ENCODE measurements at regions not wholly inside any gene's neighbourhood (a gene's known extent, or its start where the extent isn't known, plus 50 kb on each side); places are given as distances from the start of the nearest gene placed in this dataset.

- H3K27me3 Mint-ChIP-seq, result peaks cover 23% of the 10 kb centered on the region
- no peaks in the 10 kb centered on the region for H3K9me3 Mint-ChIP-seq (ENCODE audit: low read depth)
- DNase-seq (no peak), ATAC-seq (no peak)
- no peaks in the 10 kb centered on the region for H3K36me3 Mint-ChIP-seq
- CTCF ChIA-PET, result no interaction called here
- no peak overlapping the region for H3K4me3 Mint-ChIP-seq
- H3K27ac Mint-ChIP-seq, result no peak overlapping the region
- no peaks in the 10 kb centered on the region for H3K4me1 Mint-ChIP-seq
Measured at GRCh38 chr10:4719671-4720070, 106.3 kb upstream of the AKR1E2 start.

- DNase-seq, result no peak
- no peak overlapping the region for H3K27ac Mint-ChIP-seq
- CTCF ChIA-PET, result no interaction called here
- no peaks in the 10 kb centered on the region for H3K9me3 Mint-ChIP-seq (ENCODE audit: low read depth)
- H3K27me3 Mint-ChIP-seq, result peaks cover 25% of the 10 kb centered on the region
- ATAC-seq, result no peak
- no peak overlapping the region for H3K4me3 Mint-ChIP-seq
- H3K36me3 Mint-ChIP-seq, result no peaks in the 10 kb centered on the region
- H3K4me1 Mint-ChIP-seq, result no peaks in the 10 kb centered on the region
Measured at GRCh38 chr10:4719036-4719435, 107.0 kb upstream of the AKR1E2 start.

GRCh38 chr10:4718544-4718943, 107.5 kb upstream of the AKR1E2 start:
- ATAC-seq (no peak), DNase-seq (no peak)
- Mint-ChIP-seq H3K4me3 (no peak overlapping the region), H3K9me3 (ENCODE audit: low read depth) (no peaks in the 10 kb centered on the region), H3K4me1 (no peaks in the 10 kb centered on the region), H3K36me3 (no peaks in the 10 kb centered on the region), H3K27me3 (peaks cover 25% of the 10 kb centered on the region), H3K27ac (no peak overlapping the region)
- CTCF ChIA-PET, result no interaction called here

- no peak for ATAC-seq
- Mint-ChIP-seq H3K9me3 (ENCODE audit: low read depth) (no peaks in the 10 kb centered on the region), H3K27ac (no peak overlapping the region), H3K36me3 (no peaks in the 10 kb centered on the region), H3K4me3 (no peak overlapping the region), H3K27me3 (peaks cover 22% of the 10 kb centered on the region), H3K4me1 (no peaks in the 10 kb centered on the region)
- CTCF ChIA-PET, result no interaction called here
- DNase-seq, result no peak
Measured at GRCh38 chr10:4717670-4718069, 108.3 kb upstream of the AKR1E2 start.

- no peak for ATAC-seq
- Mint-ChIP-seq H3K27me3 (peaks cover 17% of the 10 kb centered on the region), H3K4me1 (no peaks in the 10 kb centered on the region), H3K36me3 (no peaks in the 10 kb centered on the region), H3K4me3 (no peak overlapping the region), H3K9me3 (ENCODE audit: low read depth) (no peaks in the 10 kb centered on the region), H3K27ac (no peak overlapping the region)
- CTCF ChIA-PET, result no interaction called here
- DNase-seq, result no peak
Measured at GRCh38 chr10:4710858-4711257, 115.1 kb upstream of the AKR1E2 start.

- peaks cover 6% of the 10 kb centered on the region for H3K4me1 Mint-ChIP-seq
- no peak overlapping the region for H3K27ac Mint-ChIP-seq
- peaks cover 10% of the 10 kb centered on the region for H3K27me3 Mint-ChIP-seq
- DNase-seq (no peak), ATAC-seq (no peak)
- CTCF ChIA-PET, result no interaction called here
- H3K9me3 Mint-ChIP-seq (ENCODE audit: low read depth), result no peaks in the 10 kb centered on the region
- no peak overlapping the region for H3K4me3 Mint-ChIP-seq
- H3K36me3 Mint-ChIP-seq, result no peaks in the 10 kb centered on the region
Measured at GRCh38 chr10:4708123-4708759, 117.8 kb upstream of the AKR1E2 start.

- DNase-seq (no peak), ATAC-seq (no peak)
- Mint-ChIP-seq H3K27ac (no peak overlapping the region), H3K4me3 (no peak overlapping the region), H3K27me3 (peaks cover 11% of the 10 kb centered on the region), H3K9me3 (ENCODE audit: low read depth) (no peaks in the 10 kb centered on the region), H3K36me3 (no peaks in the 10 kb centered on the region), H3K4me1 (peaks cover 6% of the 10 kb centered on the region)
- CTCF ChIA-PET, result no interaction called here
Measured at GRCh38 chr10:4707221-4707620, 118.8 kb upstream of the AKR1E2 start.

GRCh38 chr10:4704034-4704545, 121.9 kb upstream of the AKR1E2 start:
- Mint-ChIP-seq H3K36me3 (no peaks in the 10 kb centered on the region), H3K27me3 (peaks cover 20% of the 10 kb centered on the region), H3K9me3 (ENCODE audit: low read depth) (no peaks in the 10 kb centered on the region), H3K27ac (no peak overlapping the region), H3K4me1 (peaks cover 6% of the 10 kb centered on the region), H3K4me3 (no peak overlapping the region)
- CTCF ChIA-PET, result no interaction called here
- ATAC-seq (peak; percentile 39), DNase-seq (no peak)

GRCh38 chr10:4701016-4701415, 125.0 kb upstream of the AKR1E2 start:
- Mint-ChIP-seq H3K4me1 (peaks cover 6% of the 10 kb centered on the region), H3K27ac (no peak overlapping the region), H3K4me3 (no peak overlapping the region), H3K27me3 (peaks cover 19% of the 10 kb centered on the region), H3K36me3 (no peaks in the 10 kb centered on the region), H3K9me3 (ENCODE audit: low read depth) (no peaks in the 10 kb centered on the region)
- DNase-seq, result no peak
- no peak for ATAC-seq
- CTCF ChIA-PET, result no interaction called here

- Mint-ChIP-seq H3K9me3 (ENCODE audit: low read depth) (no peaks in the 10 kb centered on the region), H3K36me3 (no peaks in the 10 kb centered on the region), H3K4me1 (peaks cover 6% of the 10 kb centered on the region), H3K27ac (no peak overlapping the region), H3K27me3 (peaks cover 20% of the 10 kb centered on the region), H3K4me3 (no peak overlapping the region)
- DNase-seq (no peak), ATAC-seq (no peak)
- CTCF ChIA-PET, result no interaction called here
Measured at GRCh38 chr10:4699950-4700730, 125.9 kb upstream of the AKR1E2 start.

- no peak overlapping the region for H3K4me3 Mint-ChIP-seq
- no peaks in the 10 kb centered on the region for H3K9me3 Mint-ChIP-seq (ENCODE audit: low read depth)
- CTCF ChIA-PET, result no interaction called here
- DNase-seq (no peak), ATAC-seq (no peak)
- peaks cover 20% of the 10 kb centered on the region for H3K27me3 Mint-ChIP-seq
- H3K36me3 Mint-ChIP-seq, result no peaks in the 10 kb centered on the region
- no peak overlapping the region for H3K27ac Mint-ChIP-seq
- no peaks in the 10 kb centered on the region for H3K4me1 Mint-ChIP-seq
Measured at GRCh38 chr10:4698075-4698474, 127.9 kb upstream of the AKR1E2 start.

- Mint-ChIP-seq H3K27ac (no peak overlapping the region), H3K4me1 (no peaks in the 10 kb centered on the region), H3K4me3 (no peak overlapping the region), H3K36me3 (no peaks in the 10 kb centered on the region), H3K9me3 (ENCODE audit: low read depth) (no peaks in the 10 kb centered on the region), H3K27me3 (peaks cover 17% of the 10 kb centered on the region)
- ATAC-seq, result no peak
- CTCF ChIA-PET, result no interaction called here
- DNase-seq, result no peak
Measured at GRCh38 chr10:4696186-4696585, 129.8 kb upstream of the AKR1E2 start.

GRCh38 chr10:4693967-4694366, 132.0 kb upstream of the AKR1E2 start:
- ATAC-seq (no peak), DNase-seq (no peak)
- no peaks in the 10 kb centered on the region for H3K9me3 Mint-ChIP-seq (ENCODE audit: low read depth)
- no peaks in the 10 kb centered on the region for H3K36me3 Mint-ChIP-seq
- H3K27me3 Mint-ChIP-seq, result peaks cover 13% of the 10 kb centered on the region
- H3K4me3 Mint-ChIP-seq, result no peak overlapping the region
- CTCF ChIA-PET, result no interaction called here
- no peaks in the 10 kb centered on the region for H3K4me1 Mint-ChIP-seq
- no peak overlapping the region for H3K27ac Mint-ChIP-seq

- H3K27me3 Mint-ChIP-seq, result peaks cover 9% of the 10 kb centered on the region
- no peak for ATAC-seq
- no peak for DNase-seq
- H3K36me3 Mint-ChIP-seq, result no peaks in the 10 kb centered on the region
- no peaks in the 10 kb centered on the region for H3K9me3 Mint-ChIP-seq (ENCODE audit: low read depth)
- H3K4me3 Mint-ChIP-seq, result no peak overlapping the region
- no peak overlapping the region for H3K27ac Mint-ChIP-seq
- CTCF ChIA-PET, result no interaction called here
- H3K4me1 Mint-ChIP-seq, result no peaks in the 10 kb centered on the region
Measured at GRCh38 chr10:4692206-4692605, 133.8 kb upstream of the AKR1E2 start.
